Transverse colon (tissue), 4 donors: ENCODE measurements at regions not wholly inside any gene's neighbourhood (a gene's known extent, or its start where the extent isn't known, plus 50 kb on each side); places are given as distances from the start of the nearest gene placed in this dataset.

Experiments
- DNase-seq: peaks from one replicate; pipeline ENCODE4 v3.0.0-alpha.2; 2019
- H3K27ac ChIP-seq, 4 donors: fragments of 200-600 bp; sonication (generic); 2 replicates each; pipeline ENCODE4 v1.5.1; 2016 to 2018; ENCODE audit warnings: inconsistent platforms in 4 of 4
- H3K27me3 ChIP-seq: fragments of 200-600 bp; sonication (generic); 2 replicates; pipeline ENCODE4 v1.5.1; 2017; ENCODE audit warnings: inconsistent platforms
- H3K36me3 ChIP-seq, 4 donors: fragments of 200-600 bp; sonication (generic); 2 replicates each; pipeline ENCODE4 v1.5.1; 2017 to 2019; ENCODE audit warnings: inconsistent platforms in 4 of 4
- H3K4me1 ChIP-seq, 4 donors: fragments of 200-600 bp; sonication (generic); 2 replicates each; pipeline ENCODE4 v1.5.1; 2017 to 2020; ENCODE audit warnings: inconsistent platforms in 4 of 4
- H3K4me3 ChIP-seq, 4 donors: fragments of 200-600 bp; sonication (generic); 1 replicate in 1 of 4; 2 replicates in 3 of 4; pipeline versions ENCODE4 v1.5.1 to v1.6.1; 2017 to 2019; ENCODE audit warnings: inconsistent platforms in 4 of 4
- H3K9me3 ChIP-seq, 2 donors: fragments of 200-600 bp; sonication (generic); 2 replicates each; pipeline ENCODE4 v1.5.1; 2017 to 2019; ENCODE audit warnings: inconsistent platforms in 2 of 2
- EP300 ChIP-seq: sonication (generic); formaldehyde crosslinking; IDR thresholded peaks from one replicate; pipeline ENCODE4 v1.6.1; 2017; ENCODE audit warnings: antibody characterized with exemption, low read depth
- POLR2A ChIP-seq: fragments of 450-650 bp; IDR thresholded peaks from one replicate; pipeline ENCODE4 v1.6.1; 2016; ENCODE audit warnings: antibody characterized with exemption, mild to moderate bottlenecking, moderate library complexity
- POLR2AphosphoS5 ChIP-seq, 3 donors: sonication (generic); formaldehyde crosslinking; IDR thresholded peaks; one replicate each; pipeline ENCODE4 v1.6.1; 2016; ENCODE audit warnings: antibody characterized with exemption in 3 of 3
- WGBS, 2 donors: methylation state at CpG; one replicate each; pipeline ENCODE4 v1.1.5; 2018; ENCODE audit warnings: low coverage in 1 of 2; 5-methylcytosine and 5-hydroxymethylcytosine counted together
- in situ Hi-C, 4 donors: fragments of 200-750 bp; cut with MboI; loops; one replicate each; pipeline versions ENCODE4 v1.15.0 to v1.15.1; 2017; ENCODE audit warnings: low sequenced_read_pairs in 3 of 4, low pct_ligation_motif_present in 1 of 4, low pct_unique_long_range_greater_than_20kb in 1 of 4
- intact Hi-C: fragments of 100-400 bp; cut with DNase I; formaldehyde crosslinking; loops from one replicate; pipeline ENCODE4 v1.15.1; 2023; ENCODE audit warnings: low total_unique reads
- TF ChIP-seq, protein P1 (sequence below), 5 experiments: fragments of 200-600 bp in 3 of 5; fragments of 450-650 bp in 2 of 5; sonication (generic) in 3 of 5; IDR thresholded peaks; 1 replicate in 2 of 5; 2 replicates in 3 of 5; pipeline ENCODE4 v1.5.1; 2016 to 2017; ENCODE audit warnings: antibody characterized with exemption in 5 of 5, inconsistent platforms in 3 of 5, mild to moderate bottlenecking in 2 of 5, moderate library complexity in 1 of 5

DNA sequence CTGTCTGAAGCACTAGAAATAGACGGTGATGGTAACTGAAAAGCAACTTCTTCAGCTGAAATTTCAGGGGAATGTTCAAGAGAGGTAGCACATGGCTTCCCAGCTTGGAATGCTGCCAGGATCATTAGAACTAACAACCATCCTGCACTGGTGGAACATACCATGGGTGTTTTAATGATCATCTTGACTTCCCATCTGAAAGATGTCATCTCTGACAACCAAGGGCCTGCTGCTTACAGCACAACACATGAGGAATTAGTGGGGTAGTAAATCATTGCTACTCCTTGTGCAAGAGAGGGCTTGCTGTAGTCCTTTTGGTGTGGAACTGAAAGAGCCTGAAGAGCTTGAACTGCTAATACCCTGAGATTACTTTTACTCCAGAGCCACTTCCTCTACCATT, 853.7 kb downstream of the MCTP2 start:
- no peaks in the 10 kb centered on the region for H3K4me1 ChIP-seq
- intact Hi-C loops (no loop called here), in situ Hi-C loops (no loop called here)
- no peaks in the 10 kb centered on the region for H3K27me3 ChIP-seq
- H3K4me3 ChIP-seq, result no peak overlapping the region
- no peaks in the 10 kb centered on the region for H3K36me3 ChIP-seq
- no peak overlapping the region for H3K27ac ChIP-seq
- WGBS, 2 donors, result 50 to 57% methylated on average over 1 of the region's 1 CpG
- no peaks in the 10 kb centered on the region for H3K9me3 ChIP-seq
- TF ChIP-seq EP300, result no peak
- no peak for TF ChIP-seq POLR2A
- TF ChIP-seq, protein P1, sequence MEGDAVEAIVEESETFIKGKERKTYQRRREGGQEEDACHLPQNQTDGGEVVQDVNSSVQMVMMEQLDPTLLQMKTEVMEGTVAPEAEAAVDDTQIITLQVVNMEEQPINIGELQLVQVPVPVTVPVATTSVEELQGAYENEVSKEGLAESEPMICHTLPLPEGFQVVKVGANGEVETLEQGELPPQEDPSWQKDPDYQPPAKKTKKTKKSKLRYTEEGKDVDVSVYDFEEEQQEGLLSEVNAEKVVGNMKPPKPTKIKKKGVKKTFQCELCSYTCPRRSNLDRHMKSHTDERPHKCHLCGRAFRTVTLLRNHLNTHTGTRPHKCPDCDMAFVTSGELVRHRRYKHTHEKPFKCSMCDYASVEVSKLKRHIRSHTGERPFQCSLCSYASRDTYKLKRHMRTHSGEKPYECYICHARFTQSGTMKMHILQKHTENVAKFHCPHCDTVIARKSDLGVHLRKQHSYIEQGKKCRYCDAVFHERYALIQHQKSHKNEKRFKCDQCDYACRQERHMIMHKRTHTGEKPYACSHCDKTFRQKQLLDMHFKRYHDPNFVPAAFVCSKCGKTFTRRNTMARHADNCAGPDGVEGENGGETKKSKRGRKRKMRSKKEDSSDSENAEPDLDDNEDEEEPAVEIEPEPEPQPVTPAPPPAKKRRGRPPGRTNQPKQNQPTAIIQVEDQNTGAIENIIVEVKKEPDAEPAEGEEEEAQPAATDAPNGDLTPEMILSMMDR (IDR thresholded peaks at IDR 0.05), result no peak
- TF ChIP-seq POLR2AphosphoS5 (IDR thresholded peaks at IDR 0.05), result no peak
- DNase-seq, result no peak

DNA sequence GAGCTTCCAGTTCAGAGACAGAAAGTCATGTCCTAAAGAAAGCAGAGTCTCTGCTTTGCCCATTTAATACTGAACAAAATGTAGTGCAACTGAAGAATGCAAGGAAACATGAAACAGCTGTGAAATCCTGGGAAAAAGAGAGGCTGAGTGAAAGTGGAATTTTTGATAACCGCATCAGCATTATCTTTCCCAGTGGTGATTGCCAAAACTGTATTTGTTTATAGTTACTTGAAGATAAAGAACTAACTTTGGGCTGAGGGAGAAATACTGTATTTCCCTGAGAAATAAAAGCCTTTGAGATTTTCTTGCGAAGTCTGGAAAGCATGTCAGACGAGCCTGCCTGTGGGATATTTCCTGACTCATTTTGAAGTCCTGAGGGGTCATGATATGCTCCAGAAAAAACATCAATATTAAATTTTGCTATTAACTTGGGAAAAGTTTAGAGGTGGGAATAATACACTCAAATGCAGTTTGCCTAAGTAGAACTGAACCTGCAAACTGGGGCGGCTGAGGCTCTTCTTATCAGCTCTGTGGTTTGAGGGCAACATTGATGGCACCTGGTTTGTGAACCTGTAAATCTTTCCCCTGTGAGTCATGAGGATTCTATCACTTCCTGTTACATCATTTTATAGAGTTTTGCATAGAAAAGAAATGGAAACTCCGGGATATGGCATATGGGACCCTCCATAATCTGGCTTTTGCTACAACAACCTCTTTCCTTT, 855.3 kb downstream of the MCTP2 start:
- H3K27ac ChIP-seq, result no peak overlapping the region
- H3K9me3 ChIP-seq, result no peaks in the 10 kb centered on the region
- intact Hi-C loops (no loop called here), in situ Hi-C loops (no loop called here)
- H3K4me1 ChIP-seq, result no peaks in the 10 kb centered on the region
- TF ChIP-seq EP300 (no peak), POLR2A (no peak), POLR2AphosphoS5 (IDR thresholded peaks at IDR 0.05) (no peak)
- TF ChIP-seq, protein P1 (IDR thresholded peaks at IDR 0.05), result no peak
- no peaks in the 10 kb centered on the region for H3K36me3 ChIP-seq
- DNase-seq, result no peak
- H3K27me3 ChIP-seq, result no peaks in the 10 kb centered on the region
- 33 to 58% methylated on average over 2 to 5 of the region's 5 CpGs for whole genome bisulfite sequencing, 2 donors
- H3K4me3 ChIP-seq, result no peak overlapping the region

DNA sequence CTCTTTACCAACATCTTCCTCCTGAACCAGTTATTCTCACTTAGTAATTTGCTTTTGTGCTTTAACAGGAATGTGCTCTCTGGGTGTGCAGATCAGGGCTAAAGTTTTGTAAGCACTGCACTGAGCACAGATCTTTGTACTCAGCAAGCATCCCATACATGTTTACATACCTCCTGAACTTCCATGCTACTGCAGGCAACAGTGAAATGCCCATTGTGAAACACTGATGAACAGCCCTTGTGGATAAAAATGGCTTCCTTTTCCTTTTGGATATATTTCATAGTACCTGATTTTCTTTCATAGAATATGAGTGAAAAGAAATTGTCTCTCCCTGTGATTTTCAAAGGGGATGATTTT, 855.9 kb downstream of the MCTP2 start:
- H3K27me3 ChIP-seq, result no peaks in the 10 kb centered on the region
- H3K27ac ChIP-seq, result no peak overlapping the region
- no peak for TF ChIP-seq EP300
- TF ChIP-seq POLR2A, result no peak
- no peak for TF ChIP-seq POLR2AphosphoS5 (IDR thresholded peaks at IDR 0.05)
- no peaks in the 10 kb centered on the region for H3K4me1 ChIP-seq
- no peaks in the 10 kb centered on the region for H3K9me3 ChIP-seq
- no peak for DNase-seq
- in situ Hi-C loops (no loop called here), intact Hi-C loops (no loop called here)
- H3K36me3 ChIP-seq, result no peaks in the 10 kb centered on the region
- H3K4me3 ChIP-seq, result no peak overlapping the region

DNA sequence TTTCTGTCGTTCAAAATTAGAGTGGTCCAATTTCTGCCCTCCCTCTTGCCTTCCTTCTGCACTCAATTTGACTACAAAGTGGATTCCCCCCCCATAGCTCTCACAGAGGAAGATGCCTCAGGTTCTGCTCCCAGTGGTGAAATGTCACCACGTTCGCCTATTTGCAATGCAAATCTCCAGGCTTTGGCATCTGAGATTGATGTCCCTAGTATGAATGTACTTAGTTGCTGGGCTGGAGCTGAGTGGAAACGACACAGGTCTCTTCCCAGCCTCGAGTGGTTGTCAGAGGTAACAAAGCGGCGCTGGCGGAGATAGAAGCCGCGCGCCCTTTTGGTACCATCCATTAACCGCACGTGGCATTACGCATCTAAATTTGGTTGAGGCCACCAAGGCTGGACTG, 860.1 kb downstream of the MCTP2 start:
- Histone ChIP-seq H3K4me1 (no peaks in the 10 kb centered on the region), H3K27ac (no peak overlapping the region), H3K36me3 (no peaks in the 10 kb centered on the region), H3K9me3 (no peaks in the 10 kb centered on the region), H3K27me3 (no peaks in the 10 kb centered on the region), H3K4me3 (no peak overlapping the region)
- no peak for DNase-seq
- WGBS, 2 donors, result 71 to 85% methylated on average over 3 to 14 of the region's 14 CpGs
- TF ChIP-seq POLR2AphosphoS5 (IDR thresholded peaks at IDR 0.05), result no peak
- in situ Hi-C loops (no loop called here), intact Hi-C loops (no loop called here)

DNA sequence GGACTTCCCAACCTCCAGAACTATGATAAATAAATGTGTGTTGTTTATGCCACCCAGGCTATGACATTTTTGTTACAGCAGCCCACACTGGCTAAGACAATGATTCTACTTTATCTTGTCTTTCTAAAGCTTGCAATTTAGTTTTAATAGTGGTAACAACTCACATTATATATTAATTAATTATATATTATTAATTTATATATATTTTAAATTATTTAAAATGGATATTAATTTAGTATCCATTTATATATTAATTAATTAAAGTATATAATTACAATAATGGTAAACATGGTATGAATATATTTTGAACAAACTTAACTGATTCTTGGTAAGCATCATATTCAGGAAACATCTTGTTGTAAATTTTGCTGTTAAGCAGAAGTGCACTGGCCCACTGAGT, 863.9 kb downstream of the MCTP2 start:
- H3K27ac ChIP-seq, result no peak overlapping the region

More for the DNA sequence above, 863.9 kb downstream of the MCTP2 start:
- no peak for TF ChIP-seq EP300
- TF ChIP-seq, protein P1 (IDR thresholded peaks at IDR 0.05), result no peak
- no peak for TF ChIP-seq POLR2AphosphoS5 (IDR thresholded peaks at IDR 0.05)
- no peak for TF ChIP-seq POLR2A
- Histone ChIP-seq H3K4me3 (no peak overlapping the region), H3K36me3 (no peaks in the 10 kb centered on the region), H3K27me3 (no peaks in the 10 kb centered on the region), H3K9me3 (no peaks in the 10 kb centered on the region), H3K4me1 (no peaks in the 10 kb centered on the region)
- intact Hi-C loops, result no loop called here
- DNase-seq, result no peak
- in situ Hi-C loops, result no loop called here
